HG03108 (cell line): ENCODE measurements at regions not wholly inside any gene's neighbourhood (a gene's known extent, or its start where the extent isn't known, plus 50 kb on each side); places are given as distances from the start of the nearest gene placed in this dataset.

Source experiments
- ATAC-seq: cut with Tn5 transposase; IDR thresholded peaks from one replicate; pipeline ENCODE4 v1.9.1; 2021; ENCODE audit warnings: moderate library complexity; ENCODE audit not compliant: unreplicated experiment

- ATAC-seq, result no peak
Measured at GRCh38 chr11:119476666-119477331, 53.8 kb upstream of the THY1 start.

GRCh38 chr11:119476038-119476437 is 53.1 kb upstream of the THY1 start:
- no peak for ATAC-seq

GRCh38 chr11:119474682-119475596 is 52.0 kb upstream of the THY1 start:
- ATAC-seq, result no peak

- no peak for ATAC-seq
Measured at GRCh38 chr11:119473901-119474681, 51.1 kb upstream of the THY1 start.

- no peak for ATAC-seq
Measured at GRCh38 chr11:119473226-119473625, 50.3 kb upstream of the THY1 start.

GRCh38 chr11:119472856-119473222 is 49.9 kb upstream of the THY1 start:
- ATAC-seq, result no peak
